ENCODE measurements at regions not wholly inside any gene's neighbourhood (a gene's known extent, or its start where the extent isn't known, plus 50 kb on each side); places are given as distances from the start of the nearest gene placed in this dataset.

- no peak for TF ChIP-seq GATA2 (IDR thresholded peaks at IDR 0.05; ENCODE audit: low read depth, low read length)
- TF ChIP-seq GATA3 (IDR thresholded peaks at IDR 0.05; ENCODE audit: low read depth, low read length): no peak
Observed at GRCh38 chr9:103301051-103301450, 305.9 kb downstream of the CYLC2 start.

All from SH-SY5Y (cell line).